Panc1 (cell line): ENCODE measurements at regions not wholly inside any gene's neighbourhood (a gene's known extent, or its start where the extent isn't known, plus 50 kb on each side); places are given as distances from the start of the nearest gene placed in this dataset.
A peak's percentile ranks its signal among the peaks of the same experiment; 100 is the strongest.

Experiments
- ATAC-seq: fragments of 200-7000 bp; cut with Tn5 transposase; 2 replicates; pipeline ENCODE4 v1.9.1; 2020; ENCODE audit warnings: mild to moderate bottlenecking, moderate library complexity
- BruUV-seq: library from RNA; stranded (reverse); fragments of 400-500 nt; replicated peaks from 2 replicates; lab custom pipeline; 2021; lab: Mats Ljungman, UMichigan
- CTCF ChIA-PET: fragments of 300-600 bp; sonication (Branson Sonifier 250); formaldehyde crosslinking; loops from one replicate; lab custom pipeline; 2022; ENCODE audit warnings: antibody characterized with exemption; lab: Charles Lee
- POLR2A ChIA-PET: fragments of 300-600 bp; sonication (Branson Sonifier 250); formaldehyde crosslinking; loops from one replicate; lab custom pipeline; 2022; ENCODE audit warnings: antibody characterized with exemption; lab: Charles Lee
- DNase-seq: peaks from one replicate; pipeline ENCODE4 v3.0.0-alpha.2; 2010; ENCODE audit warnings: low read depth, low spot score
- H3K27ac ChIP-seq: 2 replicates; pipeline ENCODE4 v1.5.1; 2011; ENCODE audit warnings: mild to moderate bottlenecking, low read length, inconsistent platforms
- H3K27me3 ChIP-seq: fragments of 200-500 bp; sonication (Bioruptor generic); 2 replicates; pipeline ENCODE4 v1.6.0; 2014; ENCODE audit warnings: low read length, inconsistent platforms; ENCODE audit not compliant: control insufficient read depth, insufficient read depth
- H3K36me3 ChIP-seq: fragments of 200-500 bp; sonication (Bioruptor generic); 2 replicates; pipeline ENCODE4 v1.5.1; 2014; ENCODE audit warnings: inconsistent platforms, mild to moderate bottlenecking, low read length, moderate library complexity; ENCODE audit not compliant: control insufficient read depth, insufficient read depth
- H3K4me1 ChIP-seq: 2 replicates; pipeline ENCODE4 v1.5.1; 2011; ENCODE audit warnings: inconsistent platforms, mild to moderate bottlenecking, low read length, moderate library complexity; ENCODE audit not compliant: control insufficient read depth, insufficient read depth
- H3K4me3 ChIP-seq, 2 experiments: 2 replicates each; pipeline ENCODE4 v1.5.1; 2011 to 2012; ENCODE audit warnings: low read depth in 2 of 2, low read length in 2 of 2, mild to moderate bottlenecking in 2 of 2, inconsistent platforms in 1 of 2, moderate library complexity in 1 of 2
- H3K9me3 ChIP-seq: fragments of 200-500 bp; sonication (Bioruptor generic); 2 replicates; pipeline ENCODE4 v1.5.1; 2014; ENCODE audit warnings: low read depth, mild to moderate bottlenecking, inconsistent platforms, low read length, moderate library complexity; ENCODE audit not compliant: control insufficient read depth, insufficient read depth
- CTCF ChIP-seq: fragments of 450-650 bp; IDR thresholded peaks from 2 replicates; pipeline ENCODE4 v1.5.1; 2017; ENCODE audit warnings: mild to moderate bottlenecking
- POLR2AphosphoS5 ChIP-seq: IDR thresholded peaks from 2 replicates; pipeline ENCODE4 v1.6.1; 2012; ENCODE audit warnings: mild to moderate bottlenecking, low read depth, low read length, moderate library complexity
- REST ChIP-seq, 2 experiments: IDR thresholded peaks; 2 replicates each; pipeline ENCODE4 v1.6.1; 2011 to 2012; ENCODE audit warnings: low read depth in 2 of 2, control low read depth in 1 of 2, low read length in 1 of 2, mild to moderate bottlenecking in 1 of 2, moderate library complexity in 1 of 2; ENCODE audit not compliant: insufficient read depth in 1 of 2
- SIN3A ChIP-seq: IDR thresholded peaks from 2 replicates; pipeline ENCODE4 v1.6.1; 2012; ENCODE audit warnings: low read depth, mild to moderate bottlenecking, low read length, moderate library complexity, borderline replicate concordance; ENCODE audit not compliant: insufficient read depth
- TCF7L2 ChIP-seq: IDR thresholded peaks from 2 replicates; pipeline ENCODE4 v1.6.1; 2011; ENCODE audit warnings: mild to moderate bottlenecking, low read depth, low read length, inconsistent platforms
- in situ Hi-C: cut with HindIII; loops from 2 replicates; pipeline ENCODE4 v1.10.0; 2016; ENCODE audit warnings: low sequenced_read_pairs, low pct_unique_long_range_greater_than_20kb
- intact Hi-C: fragments of 100-400 bp; cut with micrococcal nuclease; formaldehyde crosslinking; loops from one replicate; pipeline ENCODE4 v1.10.0; 2022; ENCODE audit not compliant: unreplicated experiment

GRCh38 chr20:3313683-3314065, 74.7 kb upstream of the SLC4A11 start:
- no peaks in the 10 kb centered on the region for H3K27me3 ChIP-seq
- H3K27ac ChIP-seq, result no peak overlapping the region
- DNase-seq (no peak), ATAC-seq (no peak)
- no peaks in the 10 kb centered on the region for H3K9me3 ChIP-seq
- POLR2A ChIA-PET, result no interaction called here
- no peak overlapping the region for H3K4me3 ChIP-seq
- no peaks in the 10 kb centered on the region for H3K4me1 ChIP-seq
- in situ Hi-C loops (no loop called here), intact Hi-C loops (loop anchor here (5.0 to 10.0 kb wide), 2 partner anchors 96 to 259 kb away; no protein-coding TSS in a partner anchor)
- no TSS peak for BruUV-seq
- CTCF ChIA-PET, result interaction anchor here (0.6 kb wide), 1 partner anchor 371 kb away, joined by 5 read pairs; no protein-coding TSS in a partner anchor
- no peaks in the 10 kb centered on the region for H3K36me3 ChIP-seq
- TF ChIP-seq REST (IDR thresholded peaks at IDR 0.05; ENCODE audit: insufficient read depth in 1 of 2, low read depth in 2 of 2, low read length in 1 of 2) (no peak), CTCF (no peak), SIN3A (no peak), POLR2AphosphoS5 (no peak), TCF7L2 (no peak)

GRCh38 chr20:3312940-3313682, 74.1 kb upstream of the SLC4A11 start:
- intact Hi-C loops, result loop anchor here (5.0 to 10.0 kb wide), 2 partner anchors 96 to 258 kb away; no protein-coding TSS in a partner anchor
- H3K4me1 ChIP-seq, result no peaks in the 10 kb centered on the region
- no peak overlapping the region for H3K4me3 ChIP-seq
- DNase-seq (no peak), ATAC-seq (peak; percentile 62; the same call in 1 of the 2 replicates)
- no peak for TF ChIP-seq TCF7L2
- TF ChIP-seq REST (IDR thresholded peaks at IDR 0.05; ENCODE audit: insufficient read depth in 1 of 2, low read depth in 2 of 2, low read length in 1 of 2), result no peak
- no peak for TF ChIP-seq POLR2AphosphoS5
- TF ChIP-seq CTCF, result no peak
- TF ChIP-seq SIN3A, result no peak
- CTCF ChIA-PET, result no interaction called here
- H3K27me3 ChIP-seq, result no peaks in the 10 kb centered on the region
- POLR2A ChIA-PET, result no interaction called here
- in situ Hi-C loops, result no loop called here
- H3K27ac ChIP-seq, result no peak overlapping the region
- H3K9me3 ChIP-seq, result no peaks in the 10 kb centered on the region
- BruUV-seq, result no TSS peak
- H3K36me3 ChIP-seq, result no peaks in the 10 kb centered on the region
